Right ventricle myocardium inferior (tissue), 1 donor: ENCODE measurements at regions not wholly inside any gene's neighbourhood (a gene's known extent, or its start where the extent isn't known, plus 50 kb on each side); places are given as distances from the start of the nearest gene placed in this dataset.

Source experiments
- ATAC-seq: fragments of 200-7000 bp; cut with Tn5 transposase; one replicate; pipeline ENCODE4 v1.9.1; 2020; ENCODE audit warnings: mild to moderate bottlenecking, moderate library complexity
- DNase-seq: peaks from one replicate; pipeline ENCODE4 v3.0.0; 2021; ENCODE audit errors: missing footprints
- intact Hi-C: fragments of 100-400 bp; cut with DNase I; formaldehyde crosslinking; loops from one replicate; pipeline ENCODE4 v1.11.0; 2022
- donor health status: DM: no; HTN: yes; CAD: no; lungs with severe emphysema.

- DNase-seq (no peak), ATAC-seq (no peak)
- intact Hi-C loops = no loop called here
These were observed 458.1 kb downstream of the PCNX1 start for GRCh38 chr14:71365361-71365760.

- ATAC-seq (no peak), DNase-seq (no peak)
- intact Hi-C loops = no loop called here
These were observed 459.6 kb downstream of the PCNX1 start for GRCh38 chr14:71366861-71367260.

- ATAC-seq (no peak), DNase-seq (no peak)
- intact Hi-C loops = no loop called here
These were observed 464.6 kb downstream of the PCNX1 start for GRCh38 chr14:71371711-71372396.

- ATAC-seq (no peak), DNase-seq (no peak)
- intact Hi-C loops = no loop called here
These were observed 465.2 kb downstream of the PCNX1 start for GRCh38 chr14:71372411-71372838.

- intact Hi-C loops = no loop called here
- DNase-seq (no peak), ATAC-seq (no peak)
These were observed 466.5 kb downstream of the PCNX1 start for GRCh38 chr14:71373773-71374172.

GRCh38 chr14:71374989-71375388, 467.7 kb downstream of the PCNX1 start:
- DNase-seq (no peak), ATAC-seq (no peak)
- intact Hi-C loops = no loop called here

- ATAC-seq = no peak
- no peak for DNase-seq
- intact Hi-C loops = no loop called here
These were observed 469.8 kb downstream of the PCNX1 start for GRCh38 chr14:71377099-71377498.

- intact Hi-C loops = no loop called here
- ATAC-seq = no peak
These were observed 473.0 kb downstream of the PCNX1 start for GRCh38 chr14:71380271-71380670.

GRCh38 chr14:71381814-71382213, 474.6 kb downstream of the PCNX1 start:
- no peak for ATAC-seq

More at GRCh38 chr14:71380271-71380670, 473.0 kb downstream of the PCNX1 start:
- no peak for DNase-seq

GRCh38 chr14:71382315-71382714, 475.1 kb downstream of the PCNX1 start:
- ATAC-seq (no peak), DNase-seq (no peak)
- intact Hi-C loops = no loop called here

More at GRCh38 chr14:71381814-71382213, 474.6 kb downstream of the PCNX1 start:
- no peak for DNase-seq
- intact Hi-C loops = no loop called here

GRCh38 chr14:71383510-71383909, 476.3 kb downstream of the PCNX1 start:
- intact Hi-C loops = no loop called here
- ATAC-seq (no peak), DNase-seq (no peak)

GRCh38 chr14:71384007-71384845, 477.0 kb downstream of the PCNX1 start:
- no peak for ATAC-seq
- no peak for DNase-seq
- intact Hi-C loops = no loop called here

- no peak for DNase-seq
- ATAC-seq = no peak
- intact Hi-C loops = no loop called here
These were observed 480.5 kb downstream of the PCNX1 start for GRCh38 chr14:71387753-71388152.

GRCh38 chr14:71388336-71388735, 481.1 kb downstream of the PCNX1 start:
- DNase-seq (no peak), ATAC-seq (no peak)
- intact Hi-C loops = no loop called here

GRCh38 chr14:71388862-71389261, 481.6 kb downstream of the PCNX1 start:
- DNase-seq = no peak
- ATAC-seq = no peak
- intact Hi-C loops = no loop called here

GRCh38 chr14:71394386-71394785, 487.1 kb downstream of the PCNX1 start:
- DNase-seq = no peak
- ATAC-seq = no peak
- intact Hi-C loops = no loop called here

- ATAC-seq = no peak
- no peak for DNase-seq
- intact Hi-C loops = no loop called here
These were observed 487.9 kb downstream of the PCNX1 start for GRCh38 chr14:71395151-71395604.

- intact Hi-C loops = no loop called here
- DNase-seq (no peak), ATAC-seq (no peak)
These were observed 488.4 kb downstream of the PCNX1 start for GRCh38 chr14:71395636-71396035.

GRCh38 chr14:71396050-71396677, 488.9 kb downstream of the PCNX1 start:
- no peak for ATAC-seq

GRCh38 chr14:71397371-71397770, 490.1 kb downstream of the PCNX1 start:
- ATAC-seq (no peak), DNase-seq (no peak)
- intact Hi-C loops = no loop called here

More at GRCh38 chr14:71396050-71396677, 488.9 kb downstream of the PCNX1 start:
- intact Hi-C loops = no loop called here
- DNase-seq = no peak
